Pons (tissue), 1 donor: ENCODE measurements at regions not wholly inside any gene's neighbourhood (a gene's known extent, or its start where the extent isn't known, plus 50 kb on each side); places are given as distances from the start of the nearest gene placed in this dataset.

Source experiments
- DNase-seq: peaks from one replicate; pipeline ENCODE4 v3.0.0-alpha.2; 2016; ENCODE audit warnings: low spot score

DNA sequence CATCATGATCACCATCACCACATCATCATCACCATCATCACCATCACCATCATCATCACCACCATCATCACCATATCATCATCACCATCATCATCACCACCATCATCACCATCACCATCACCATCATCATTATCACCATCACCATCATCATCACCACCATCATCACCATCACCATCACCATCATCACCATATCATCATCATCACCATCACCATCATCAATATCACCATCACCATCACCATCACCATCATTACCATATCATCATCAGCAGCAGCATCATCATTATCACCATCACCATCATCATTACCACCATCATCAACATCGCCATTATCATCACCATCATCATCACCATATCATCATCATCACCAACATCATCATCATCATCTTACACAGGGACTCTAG lies 351.1 kb downstream of the MIAT start:
- no peak for DNase-seq

- no peak for DNase-seq
These were observed 353.7 kb downstream of the MIAT start for GRCh38 chr22:27011133-27011532.

DNA sequence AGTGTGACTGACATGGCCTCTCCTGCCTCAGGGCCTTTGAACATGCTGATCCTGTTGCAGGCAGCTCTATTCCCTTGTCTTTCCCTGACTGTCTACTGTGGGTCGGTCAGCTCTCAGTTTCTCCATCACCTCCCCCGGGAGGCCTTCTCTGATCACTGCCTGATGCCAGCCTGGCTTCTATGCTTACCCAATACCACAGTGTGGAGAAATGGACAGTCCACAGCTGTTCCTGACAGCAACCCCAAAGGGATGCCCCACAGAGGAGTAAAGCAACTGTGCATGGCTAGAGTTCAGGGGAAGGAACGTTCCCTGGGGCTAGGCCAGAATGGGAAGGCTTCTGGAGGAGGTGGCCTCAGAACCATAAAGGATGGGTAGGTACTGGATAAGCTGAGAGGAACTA lies 354.3 kb downstream of the MIAT start:
- no peak for DNase-seq

DNA sequence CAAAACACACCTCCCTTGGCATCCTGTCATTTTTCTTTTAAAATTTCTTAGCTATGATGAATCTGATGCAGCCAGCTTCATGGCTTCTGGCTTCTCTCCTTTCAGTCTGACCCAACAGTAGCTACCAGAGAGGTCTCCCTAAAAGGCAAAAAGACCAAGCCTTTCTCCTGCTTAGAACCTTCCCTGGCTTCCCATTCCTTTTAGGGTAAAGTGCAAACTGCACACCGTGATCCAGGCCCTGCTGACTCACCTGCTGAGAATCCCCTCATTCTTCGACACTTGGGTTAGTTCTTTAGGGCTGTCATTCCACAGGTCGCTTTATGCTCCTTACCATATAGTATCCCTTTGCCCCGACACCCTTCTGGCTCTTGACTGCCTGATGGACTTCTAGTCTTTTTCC lies 362.4 kb downstream of the MIAT start:
- no peak for DNase-seq

DNA sequence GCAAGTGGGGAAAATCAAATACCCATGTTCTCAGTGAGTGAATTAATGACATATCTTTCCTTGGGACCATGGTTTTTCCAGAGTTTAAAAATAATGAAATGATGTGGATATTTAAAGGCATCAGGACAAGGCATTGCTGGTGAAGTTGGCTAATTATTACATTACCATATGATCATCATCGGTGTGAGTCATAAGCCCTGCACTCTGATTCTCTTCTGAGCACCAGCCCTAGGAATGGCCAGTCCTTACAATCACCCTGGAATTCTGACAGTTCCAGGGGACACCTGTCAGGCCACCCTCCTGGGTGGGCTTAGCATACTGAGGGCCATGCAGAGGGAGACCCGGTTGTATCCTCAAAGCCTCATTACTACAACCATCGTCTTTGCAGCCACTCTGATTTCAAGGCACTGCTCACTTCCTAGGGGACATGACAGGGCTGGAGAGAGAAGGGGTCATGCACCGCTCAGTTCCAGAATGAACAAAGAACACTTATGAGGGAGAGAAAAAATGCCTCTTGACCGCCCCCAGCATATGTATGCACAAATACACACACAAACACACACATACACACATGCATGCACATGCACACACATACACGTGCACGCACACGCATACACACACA lies 365.0 kb downstream of the MIAT start:
- DNase-seq: no peak

- DNase-seq: no peak
These were observed 365.5 kb downstream of the MIAT start for GRCh38 chr22:27022896-27023361.

- DNase-seq: no peak
These were observed 366.2 kb downstream of the MIAT start for GRCh38 chr22:27023591-27023990.

DNA sequence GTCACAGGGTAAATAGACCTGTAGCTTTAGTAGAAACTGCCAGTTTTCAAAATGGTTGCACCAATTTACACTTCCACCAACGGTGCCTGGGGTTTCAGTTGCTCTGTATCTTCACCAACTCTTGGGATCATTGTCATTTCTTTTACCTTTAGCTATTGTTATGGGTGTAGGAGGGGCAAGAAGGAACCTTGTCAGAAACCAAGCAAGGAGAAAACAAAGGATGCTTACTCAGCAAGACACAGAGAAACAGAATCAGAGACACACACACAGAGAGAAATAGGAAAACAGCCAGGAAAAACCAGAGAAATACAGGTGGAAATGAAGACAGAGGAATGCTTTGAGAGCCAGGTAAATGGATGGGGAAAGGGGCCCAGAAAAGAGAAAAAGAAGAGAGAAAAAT lies 367.6 kb downstream of the MIAT start:
- no peak for DNase-seq

- no peak for DNase-seq
These were observed 370.7 kb downstream of the MIAT start for GRCh38 chr22:27028093-27028492.

GRCh38 chr22:27029584-27030130 lies 372.3 kb downstream of the MIAT start:
- no peak for DNase-seq

DNA sequence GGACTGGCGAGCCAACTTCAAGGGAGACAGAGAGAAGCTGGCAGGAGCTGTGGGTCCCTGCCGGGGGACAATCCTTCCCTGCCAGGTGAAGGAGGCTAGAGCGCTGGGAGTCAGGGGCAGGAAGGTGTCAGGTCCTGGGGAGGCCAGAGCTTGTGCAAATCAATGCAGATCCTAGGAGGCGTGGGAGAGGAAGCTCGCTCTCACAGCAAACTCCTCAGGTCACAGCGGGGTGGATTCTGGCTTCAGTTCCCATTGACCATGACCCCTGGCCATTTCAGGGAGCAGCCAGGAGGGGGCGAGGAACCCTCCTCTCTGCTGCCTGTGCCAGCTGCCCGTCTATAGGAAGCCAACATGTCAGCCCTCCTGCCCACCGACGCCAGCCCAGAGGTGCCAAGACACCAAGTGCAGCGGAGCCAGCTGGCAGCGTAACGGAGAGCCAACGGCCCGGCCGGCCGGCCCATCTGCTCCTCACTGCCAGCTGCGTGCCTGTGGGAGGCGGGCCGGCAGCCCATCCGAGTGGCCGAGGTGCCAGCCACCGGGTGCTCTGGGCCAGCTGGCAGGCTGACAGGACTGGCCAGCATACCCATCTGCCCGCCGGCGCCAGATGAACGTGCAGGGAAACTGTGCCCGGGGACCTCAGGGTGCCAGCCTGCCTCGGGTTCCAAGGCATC lies 374.8 kb downstream of the MIAT start:
- peak; percentile 52 for DNase-seq

- DNase-seq: no peak
These were observed 384.4 kb downstream of the MIAT start for GRCh38 chr22:27041745-27042310.

DNA sequence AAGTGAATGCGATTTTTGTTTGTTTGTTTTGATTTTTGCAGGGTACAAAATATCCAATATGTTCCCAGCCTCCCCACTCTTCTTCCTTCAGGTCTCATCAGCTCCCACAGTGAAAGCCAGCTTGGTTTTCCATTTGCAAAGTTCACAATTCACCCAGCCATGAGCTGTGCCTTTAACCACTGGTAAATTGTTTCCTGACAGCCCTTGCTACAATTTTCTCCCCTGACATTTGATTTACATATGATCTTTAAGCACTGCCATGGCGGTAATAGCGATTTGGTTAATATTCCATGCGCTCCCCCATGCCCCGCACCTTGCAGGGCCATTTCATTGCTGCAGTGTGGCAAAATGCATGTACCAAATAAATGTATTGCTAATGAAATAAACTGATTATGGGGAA lies 385.9 kb downstream of the MIAT start:
- DNase-seq: no peak

DNA sequence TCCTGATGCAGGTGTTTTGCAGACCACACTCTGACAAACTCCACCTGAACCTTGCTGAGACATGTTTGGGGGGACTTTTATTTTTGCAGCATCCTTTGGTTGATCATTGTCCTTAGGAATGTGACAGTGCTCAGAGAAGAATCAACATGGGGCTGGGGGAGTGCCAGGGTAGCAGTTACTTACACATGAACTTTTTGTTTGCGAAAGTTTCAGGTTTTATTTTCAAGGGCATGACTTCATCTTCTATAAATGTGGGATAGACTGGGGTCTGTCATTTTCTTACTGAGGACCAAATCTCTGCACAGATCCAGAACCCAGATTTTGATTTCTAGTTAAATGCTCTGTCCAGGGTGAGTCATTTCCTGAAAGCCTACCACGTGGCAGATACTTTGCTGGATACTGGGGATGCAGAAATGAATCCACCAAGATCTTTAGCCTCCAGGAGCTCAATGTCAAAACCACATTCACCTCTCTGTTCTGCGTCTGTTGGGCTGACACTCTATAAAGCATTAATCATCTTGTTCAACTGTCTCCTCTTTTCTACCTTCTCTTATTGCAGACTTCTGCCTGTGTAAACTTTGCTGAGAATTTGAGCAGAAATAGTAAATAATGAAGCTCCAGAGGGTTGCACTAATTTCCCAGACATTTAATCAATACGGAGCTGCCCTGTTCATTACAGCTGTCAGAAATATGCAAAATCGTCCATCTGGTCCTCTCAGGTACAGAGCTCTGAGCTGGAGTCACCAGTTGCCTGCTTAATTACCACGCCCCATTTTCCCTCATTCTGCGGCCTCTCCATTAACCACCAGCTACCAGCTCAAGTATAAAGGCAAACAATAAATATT lies 387.9 kb downstream of the MIAT start:
- DNase-seq: no peak

DNA sequence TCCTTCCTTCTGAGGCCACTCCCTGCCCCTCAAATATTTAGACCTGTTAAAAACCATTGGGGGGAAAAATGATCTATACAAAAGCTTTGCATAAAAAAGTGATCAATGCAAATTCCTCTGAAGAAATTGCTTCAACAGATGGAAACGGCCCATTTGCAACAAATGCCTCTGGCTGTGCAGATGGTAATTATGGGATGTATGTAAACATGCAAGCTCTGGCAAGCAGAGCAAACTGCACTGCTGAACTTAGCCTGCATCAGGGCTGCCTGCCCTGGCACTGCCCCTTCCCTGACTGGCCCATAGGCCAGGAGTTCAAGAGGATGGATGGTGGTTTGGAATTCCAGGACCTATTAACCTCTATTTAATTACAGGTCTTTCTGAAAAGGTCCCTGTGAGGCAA lies 388.7 kb downstream of the MIAT start:
- DNase-seq: no peak

GRCh38 chr22:27046603-27047002 lies 389.2 kb downstream of the MIAT start:
- no peak for DNase-seq

DNA sequence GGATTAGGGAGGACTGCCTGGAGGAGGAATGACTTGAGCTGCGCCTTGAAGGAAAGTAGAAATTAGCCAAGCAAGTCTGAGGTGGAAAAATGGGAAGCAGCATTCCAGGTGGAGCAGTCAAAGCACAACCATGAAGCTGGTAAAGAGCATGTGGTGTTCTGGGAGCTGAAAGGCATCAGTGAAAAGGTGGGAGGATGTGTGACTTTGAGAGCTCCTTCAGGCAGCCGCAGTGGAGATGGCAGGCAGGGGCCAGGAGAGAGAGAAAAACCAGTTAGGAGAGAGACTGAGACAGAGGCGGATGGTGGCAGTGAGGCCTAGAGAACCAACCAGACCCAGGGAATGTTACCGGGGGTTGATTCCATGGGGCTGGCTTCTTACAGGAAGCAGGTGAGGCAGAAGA lies 393.4 kb downstream of the MIAT start:
- no peak for DNase-seq

GRCh38 chr22:27051407-27051806 lies 394.0 kb downstream of the MIAT start:
- DNase-seq: no peak

DNA sequence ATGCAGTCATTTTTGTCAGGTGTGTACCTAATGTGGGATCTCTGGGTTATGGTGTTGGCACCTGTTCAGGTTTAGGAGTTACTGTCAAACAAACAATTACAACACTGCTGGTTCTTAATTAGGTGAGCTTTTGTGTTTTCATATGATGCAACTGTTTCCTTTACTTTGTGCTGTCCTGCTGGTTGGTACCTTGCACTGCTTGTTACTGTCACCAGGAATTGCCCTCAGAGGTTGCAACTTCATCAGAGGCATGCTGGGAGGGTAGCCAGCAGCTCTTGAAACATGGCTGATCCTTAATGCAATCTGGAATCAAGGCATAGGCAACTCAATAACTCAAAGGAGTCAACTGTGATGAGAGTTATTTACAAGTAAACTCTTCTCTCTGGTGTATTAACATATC lies 400.3 kb downstream of the MIAT start:
- no peak for DNase-seq

GRCh38 chr22:27060190-27060589 lies 402.8 kb downstream of the MIAT start:
- no peak for DNase-seq

DNA sequence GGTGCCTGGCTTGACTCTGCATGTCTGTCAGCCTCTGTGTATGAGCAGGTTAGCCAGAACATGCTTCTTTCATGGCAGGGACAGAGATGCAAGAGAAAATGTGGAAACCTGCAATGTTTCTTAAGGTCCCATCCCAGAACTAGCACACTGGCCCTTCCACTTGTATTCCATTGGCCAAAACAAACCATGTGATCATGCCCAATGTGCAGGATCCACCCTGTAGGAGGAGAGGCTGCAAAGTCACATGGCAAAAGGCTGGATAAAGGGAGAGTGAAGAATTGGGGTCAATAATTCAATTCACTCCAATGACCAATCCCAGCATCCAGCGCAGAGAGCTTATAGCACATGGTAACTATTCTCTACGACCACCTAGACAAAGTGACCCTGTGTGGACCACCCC lies 405.5 kb downstream of the MIAT start:
- DNase-seq: no peak

GRCh38 chr22:27063406-27063805 lies 406.0 kb downstream of the MIAT start:
- no peak for DNase-seq
